A549 (cell line): ENCODE measurements at regions not wholly inside any gene's neighbourhood (a gene's known extent, or its start where the extent isn't known, plus 50 kb on each side); places are given as distances from the start of the nearest gene placed in this dataset.

Source experiments
- ATAC-seq, 2 experiments: fragments of 200-7000 bp in 1 of 2; fragments of >200 bp in 1 of 2; cut with Nextera tagmentation in 1 of 2; cut with Tn5 transposase in 1 of 2; 3 replicates each; pipeline versions ENCODE4 v1.8.0 to v1.9.1; 2018 to 2020; ENCODE audit warnings: mild to moderate bottlenecking in 1 of 2, moderate library complexity in 1 of 2
- CTCF ChIA-PET: fragments of 300-600 bp; sonication (Branson Sonifier 250); formaldehyde crosslinking; extraction: SDS; loops from one replicate; lab custom pipeline; 2021; ENCODE audit warnings: antibody characterized with exemption, inconsistent platforms; lab: Yijun Ruan, JAX
- POLR2A ChIA-PET: fragments of 350-600 bp; formaldehyde crosslinking; extraction: SDS; loops from one replicate; lab custom pipeline; 2021; ENCODE audit warnings: antibody characterized with exemption, inconsistent platforms; lab: Yijun Ruan, JAX
- DNase-seq, 2 experiments: peaks; one replicate each; pipeline versions ENCODE4 v3.0.0 to v3.0.0-alpha.2; 2011 to 2016; ENCODE audit warnings: low read depth in 1 of 2, low spot score in 1 of 2
- FAIRE-seq: peaks from 2 replicates; lab custom pipeline; 2011; peaks lifted over from hg19 to GRCh38; lab: Jason Lieb, UNC
- H3K27ac ChIP-seq, 2 experiments: fragments of >200 bp; sonication (Bioruptor Twin); formaldehyde crosslinking; 3 replicates each; pipeline ENCODE4 v1.5.1; 2016 to 2017
- H3K4me1 ChIP-seq: fragments of >200 bp; sonication (Bioruptor Twin); formaldehyde crosslinking; 3 replicates; pipeline ENCODE4 v1.6.1; 2016
- H3K4me2 ChIP-seq: fragments of >200 bp; sonication (Bioruptor Twin); formaldehyde crosslinking; 3 replicates; pipeline ENCODE4 v1.6.1; 2016
- H3K4me3 ChIP-seq: fragments of >200 bp; sonication (Bioruptor Twin); formaldehyde crosslinking; 3 replicates; pipeline ENCODE4 v1.5.1; 2016
- H3K9me3 ChIP-seq: fragments of >200 bp; sonication (Bioruptor Twin); formaldehyde crosslinking; 3 replicates; pipeline ENCODE4 v1.6.1; 2016
- ATOH8 ChIP-seq: fragments of 250-450 bp; sonication (Bioruptor Pico); IDR thresholded peaks from 2 replicates; pipeline ENCODE4 v1.5.0; 2020; ENCODE audit warnings: low read depth, mild to moderate bottlenecking, moderate library complexity
- BHLHE40 ChIP-seq: IDR thresholded peaks from 2 replicates; pipeline ENCODE4 v1.6.1; 2012; ENCODE audit warnings: low read depth, low read length, inconsistent platforms
- CBX8 ChIP-seq: fragments of 200-600 bp; sonication (generic); IDR thresholded peaks from 2 replicates; pipeline ENCODE4 v1.6.1; 2016
- CHD2 ChIP-seq: fragments of 150-350 bp; IDR thresholded peaks from 2 replicates; pipeline ENCODE4 v1.6.1; 2014; ENCODE audit warnings: low read length; ENCODE audit not compliant: partially characterized antibody
- CHD4 ChIP-seq: fragments of 200-600 bp; sonication (generic); IDR thresholded peaks from 2 replicates; pipeline ENCODE4 v1.6.1; 2016; ENCODE audit warnings: antibody characterized with exemption, mild to moderate bottlenecking, borderline replicate concordance
- EHMT2 ChIP-seq: fragments of 200-600 bp; sonication (generic); IDR thresholded peaks from 2 replicates; pipeline ENCODE4 v1.6.1; 2016; ENCODE audit warnings: antibody characterized with exemption, low read depth, mild to moderate bottlenecking, moderate library complexity
- ESRRA ChIP-seq: fragments of 150-350 bp; IDR thresholded peaks from 2 replicates; pipeline ENCODE4 v1.6.1; 2014; ENCODE audit warnings: mild to moderate bottlenecking, low read length, borderline replicate concordance
- HDAC2 ChIP-seq: fragments of 200-600 bp; sonication (generic); IDR thresholded peaks from 2 replicates; pipeline ENCODE4 v1.6.1; 2016
- HOXB5 ChIP-seq: fragments of 250-450 bp; sonication (Bioruptor Pico); IDR thresholded peaks from 2 replicates; pipeline ENCODE4 v1.5.0; 2020; ENCODE audit warnings: mild to moderate bottlenecking, moderate library complexity
- JUN ChIP-seq, 2 experiments: fragments of >200 bp; sonication (Bioruptor Twin); formaldehyde crosslinking; IDR thresholded peaks; 2 replicates in 1 of 2; 3 replicates in 1 of 2; pipeline ENCODE4 v1.6.1; 2016 to 2017
- JUNB ChIP-seq: fragments of >200 bp; sonication (Bioruptor Twin); formaldehyde crosslinking; IDR thresholded peaks from 2 replicates; pipeline ENCODE4 v1.6.1; 2016
- MYC ChIP-seq: IDR thresholded peaks from 2 replicates; pipeline ENCODE4 v1.6.1; 2012; ENCODE audit warnings: mild to moderate bottlenecking, inconsistent platforms, low read length, improper control_type of control experiment, borderline replicate concordance
- NFE2L2 ChIP-seq: fragments of 150-350 bp; conservative IDR thresholded peaks from 2 replicates; pipeline ENCODE4 v1.6.1; 2014; ENCODE audit warnings: low read length
- PHF8 ChIP-seq: fragments of 200-600 bp; sonication (generic); IDR thresholded peaks from 2 replicates; pipeline ENCODE4 v1.6.1; 2016; ENCODE audit warnings: low read depth, mild to moderate bottlenecking, antibody characterized with exemption, moderate library complexity, borderline replicate concordance
- POLR2A ChIP-seq: IDR thresholded peaks from 2 replicates; pipeline ENCODE4 v1.6.1; 2012; ENCODE audit warnings: mild to moderate bottlenecking, low read length
- REST ChIP-seq: fragments of 200-600 bp; sonication (generic); IDR thresholded peaks from 2 replicates; pipeline ENCODE4 v1.6.1; 2016; ENCODE audit warnings: antibody characterized with exemption, mild to moderate bottlenecking, moderate library complexity
- RFX5 ChIP-seq: fragments of 450-650 bp; IDR thresholded peaks from 2 replicates; pipeline ENCODE4 v1.7.1; 2014; ENCODE audit warnings: antibody characterized with exemption, mild to moderate bottlenecking, moderate library complexity
- SREBF2 ChIP-seq: fragments of 450-650 bp; IDR thresholded peaks from 2 replicates; pipeline ENCODE4 v1.6.1; 2014; ENCODE audit warnings: mild to moderate bottlenecking, moderate library complexity
- ZNF302 ChIP-seq: fragments of 250-450 bp; sonication (Bioruptor Pico); IDR thresholded peaks from 2 replicates; pipeline ENCODE4 v1.9.0; 2021; ENCODE audit warnings: inconsistent platforms, mild to moderate bottlenecking, moderate library complexity
- WGBS: methylation state at CpG from one replicate; pipeline ENCODE4 v1.1.6; 2017; ENCODE audit errors: missing lambda C conversion rate; 5-methylcytosine and 5-hydroxymethylcytosine counted together
- TF ChIP-seq, protein P1 (sequence below): fragments of 150-350 bp; IDR thresholded peaks from 2 replicates; pipeline ENCODE4 v1.6.1; 2014; ENCODE audit warnings: low read depth, mild to moderate bottlenecking, low read length
- TF ChIP-seq, protein P2 (sequence below): IDR thresholded peaks from 2 replicates; pipeline ENCODE4 v1.6.1; 2012; ENCODE audit warnings: low read depth, borderline replicate concordance
- TF ChIP-seq, protein P3 (sequence below): IDR thresholded peaks from 2 replicates; pipeline ENCODE4 v1.6.1; 2012

DNA sequence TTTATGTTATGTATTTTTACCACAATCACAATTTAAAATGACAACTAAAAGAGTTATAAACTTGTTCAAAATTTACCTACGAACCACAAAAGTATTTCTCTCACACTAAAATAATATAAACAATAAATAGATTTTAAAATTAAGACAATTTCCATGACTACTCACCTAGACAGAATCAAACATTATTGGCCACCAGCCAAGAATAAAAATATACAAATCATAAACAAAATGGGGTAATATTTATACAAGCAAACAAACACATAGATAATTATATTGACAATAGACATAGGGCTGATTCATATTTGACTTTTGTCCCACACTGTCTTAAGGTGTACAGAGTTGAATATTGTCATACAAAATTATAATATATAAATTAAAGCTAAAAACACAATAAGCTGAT, 119.6 kb upstream of the ZNF92 start:
- no peak for TF ChIP-seq HOXB5 (CRISPR knock-in tag)
- no peak for TF ChIP-seq ATOH8 (CRISPR knock-in tag)
- TF ChIP-seq, protein P1, sequence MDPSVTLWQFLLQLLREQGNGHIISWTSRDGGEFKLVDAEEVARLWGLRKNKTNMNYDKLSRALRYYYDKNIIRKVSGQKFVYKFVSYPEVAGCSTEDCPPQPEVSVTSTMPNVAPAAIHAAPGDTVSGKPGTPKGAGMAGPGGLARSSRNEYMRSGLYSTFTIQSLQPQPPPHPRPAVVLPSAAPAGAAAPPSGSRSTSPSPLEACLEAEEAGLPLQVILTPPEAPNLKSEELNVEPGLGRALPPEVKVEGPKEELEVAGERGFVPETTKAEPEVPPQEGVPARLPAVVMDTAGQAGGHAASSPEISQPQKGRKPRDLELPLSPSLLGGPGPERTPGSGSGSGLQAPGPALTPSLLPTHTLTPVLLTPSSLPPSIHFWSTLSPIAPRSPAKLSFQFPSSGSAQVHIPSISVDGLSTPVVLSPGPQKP: no peak
- no peaks in the 10 kb centered on the region for H3K9me3 ChIP-seq
- ChIA-PET POLR2A (no interaction called here), CTCF (no interaction called here)
- no peak overlapping the region for H3K4me2 ChIP-seq
- H3K4me1 ChIP-seq: no peaks in the 10 kb centered on the region
- ATAC-seq (no peak), FAIRE-seq (no peak), DNase-seq (no peak)
- WGBS: 58% methylated on average over 1 of the region's 1 CpG
- no peak overlapping the region for H3K4me3 ChIP-seq
- no peak overlapping the region for H3K27ac ChIP-seq

GRCh38 chr7:65251851-65252620, 121.6 kb upstream of the ZNF92 start:
- peak; percentile 41 for TF ChIP-seq POLR2A
- no peak for TF ChIP-seq MYC
- TF ChIP-seq, protein P2, sequence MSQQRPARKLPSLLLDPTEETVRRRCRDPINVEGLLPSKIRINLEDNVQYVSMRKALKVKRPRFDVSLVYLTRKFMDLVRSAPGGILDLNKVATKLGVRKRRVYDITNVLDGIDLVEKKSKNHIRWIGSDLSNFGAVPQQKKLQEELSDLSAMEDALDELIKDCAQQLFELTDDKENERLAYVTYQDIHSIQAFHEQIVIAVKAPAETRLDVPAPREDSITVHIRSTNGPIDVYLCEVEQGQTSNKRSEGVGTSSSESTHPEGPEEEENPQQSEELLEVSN: peak; percentile 60
- 0 out of 2 replicates have a peak, but pooled peaks have one; percentile 36 for TF ChIP-seq PHF8
- TF ChIP-seq ZNF302 (CRISPR knock-in tag): no peak
- TF ChIP-seq, protein P3, sequence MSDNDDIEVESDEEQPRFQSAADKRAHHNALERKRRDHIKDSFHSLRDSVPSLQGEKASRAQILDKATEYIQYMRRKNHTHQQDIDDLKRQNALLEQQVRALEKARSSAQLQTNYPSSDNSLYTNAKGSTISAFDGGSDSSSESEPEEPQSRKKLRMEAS: peak; percentile 56
- TF ChIP-seq, all 56 proteins: peak for 4
- POLR2A ChIA-PET: interaction anchor here (0.8 to 1.2 kb wide), 2 partner anchors 13 to 122 kb away, joined by 4 to 9 read pairs; partner anchors contain the start of gene ZNF92
- peak; percentile 95 to 97 for ATAC-seq
- DNase-seq: peak; percentile 63 to 83
- H3K27ac ChIP-seq: peak overlapping the region; percentile 65 to 84
- H3K4me1 ChIP-seq: no peaks in the 10 kb centered on the region
- peak overlapping the region; percentile 62 for H3K4me3 ChIP-seq
- CTCF ChIA-PET: interaction anchor here (1.9 kb wide), 1 partner anchor 55 kb away, joined by 9 read pairs; no protein-coding TSS in a partner anchor
- WGBS: 2% methylated on average over 33 of the region's 64 CpGs
- FAIRE-seq: no peak
- H3K4me2 ChIP-seq: peak overlapping the region; percentile 70
- no peaks in the 10 kb centered on the region for H3K9me3 ChIP-seq

- no peak for FAIRE-seq
- no peak for DNase-seq
- CTCF ChIA-PET: interaction anchor here (2.3 kb wide), 1 partner anchor 57 kb away, joined by 10 read pairs; no protein-coding TSS in a partner anchor
- no peaks in the 10 kb centered on the region for H3K9me3 ChIP-seq
- H3K4me2 ChIP-seq: no peak overlapping the region; the same call in 2 of the 3 replicates
- TF ChIP-seq MYC: no peak
- no peak for TF ChIP-seq SREBF2
- no peak for TF ChIP-seq HOXB5 (CRISPR knock-in tag)
- no peak for TF ChIP-seq ESRRA
- no peak for TF ChIP-seq HDAC2
- no peak for TF ChIP-seq CHD4
- TF ChIP-seq JUNB: no peak
- no peak for TF ChIP-seq NFE2L2
- no peak for TF ChIP-seq EHMT2
- no peak for TF ChIP-seq CHD2
- no peak for TF ChIP-seq CBX8
- TF ChIP-seq BHLHE40: no peak
- TF ChIP-seq, protein P1: no peak
- no peak for TF ChIP-seq REST
- no peak for TF ChIP-seq RFX5
- no peak for TF ChIP-seq ATOH8 (CRISPR knock-in tag)
- TF ChIP-seq JUN (IDR thresholded peaks at IDR 0.05): no peak
- no peak overlapping the region for H3K27ac ChIP-seq
- POLR2A ChIA-PET: no interaction called here
- ATAC-seq: no peak
- H3K4me1 ChIP-seq: no peaks in the 10 kb centered on the region
- H3K4me3 ChIP-seq: no peak overlapping the region
- WGBS: 96% methylated on average over 18 of the region's 18 CpGs
These were observed 122.8 kb upstream of the ZNF92 start for GRCh38 chr7:65250697-65251395.
